ENCODE measurements at regions not wholly inside any gene's neighbourhood (a gene's known extent, or its start where the extent isn't known, plus 50 kb on each side); places are given as distances from the start of the nearest gene placed in this dataset.
A peak's percentile ranks its signal among the peaks of the same experiment; 100 is the strongest.

- no peaks in the 10 kb centered on the region for H3K27me3 ChIP-seq
- H3K4me3 ChIP-seq, result no peak overlapping the region
- no peak overlapping the region for H3K27ac ChIP-seq
- no peak for TF ChIP-seq CTCF (IDR thresholded peaks at IDR 0.05; ENCODE audit: low read depth, low read length)
- no peaks in the 10 kb centered on the region for H3K4me1 ChIP-seq (ENCODE audit: low read depth)
- no peaks in the 10 kb centered on the region for H3K36me3 ChIP-seq
- H3K9me3 ChIP-seq (ENCODE audit: low read depth), result no peaks in the 10 kb centered on the region
- DNase-seq (ENCODE audit: low read depth in 1 of 2, low spot score in 1 of 2), result no peak
Measured at GRCh38 chr4:54988655-54989054, 136.7 kb downstream of the KDR start.

- H3K27ac ChIP-seq, result no peak overlapping the region
Measured at GRCh38 chr4:54986095-54986846, 139.1 kb downstream of the KDR start.

DNA sequence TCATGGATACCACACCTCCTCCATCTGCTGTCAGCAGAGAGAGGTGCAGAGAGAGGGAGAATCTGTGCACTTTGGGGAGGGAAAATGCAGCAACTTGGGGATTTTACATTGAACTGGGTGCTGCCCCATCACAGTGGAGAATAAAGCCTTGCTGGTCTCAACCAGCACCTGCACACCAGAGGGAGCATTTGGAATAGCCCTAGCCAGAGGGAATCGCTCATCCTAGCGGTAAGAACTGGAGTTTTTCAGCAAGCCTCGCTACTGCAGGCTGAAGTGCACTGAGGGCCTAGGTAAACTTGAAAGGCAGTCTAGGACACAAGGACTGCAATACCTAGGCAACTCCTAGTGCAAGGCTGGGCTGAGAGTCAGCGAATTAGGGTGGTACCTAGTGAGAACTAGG is 148.7 kb downstream of the KDR start:
- no peak overlapping the region for H3K4me3 ChIP-seq

More at GRCh38 chr4:54986095-54986846, 139.1 kb downstream of the KDR start:
- Histone ChIP-seq H3K9me3 (ENCODE audit: low read depth) (no peaks in the 10 kb centered on the region), H3K27me3 (no peaks in the 10 kb centered on the region), H3K36me3 (no peaks in the 10 kb centered on the region), H3K4me3 (no peak overlapping the region), H3K4me1 (ENCODE audit: low read depth) (no peaks in the 10 kb centered on the region)
- DNase-seq (ENCODE audit: low read depth in 1 of 2, low spot score in 1 of 2), result no peak
- no peak for TF ChIP-seq CTCF (IDR thresholded peaks at IDR 0.05; ENCODE audit: low read depth, low read length)

GRCh38 chr4:54976031-54976430 is 149.4 kb downstream of the KDR start:
- no peak for TF ChIP-seq CTCF (IDR thresholded peaks at IDR 0.05; ENCODE audit: low read depth, low read length)
- Histone ChIP-seq H3K9me3 (ENCODE audit: low read depth) (no peaks in the 10 kb centered on the region), H3K4me3 (no peak overlapping the region), H3K4me1 (ENCODE audit: low read depth) (no peaks in the 10 kb centered on the region), H3K36me3 (no peaks in the 10 kb centered on the region), H3K27me3 (no peaks in the 10 kb centered on the region), H3K27ac (no peak overlapping the region)
- DNase-seq (ENCODE audit: low read depth in 1 of 2, low spot score in 1 of 2), result no peak

More for the DNA sequence above, 148.7 kb downstream of the KDR start:
- no peaks in the 10 kb centered on the region for H3K36me3 ChIP-seq
- DNase-seq (ENCODE audit: low read depth in 1 of 2, low spot score in 1 of 2), result peak in 1 of 2 donors; percentile 45
- H3K27me3 ChIP-seq, result no peaks in the 10 kb centered on the region
- no peaks in the 10 kb centered on the region for H3K4me1 ChIP-seq (ENCODE audit: low read depth)
- H3K9me3 ChIP-seq (ENCODE audit: low read depth), result no peaks in the 10 kb centered on the region
- no peak overlapping the region for H3K27ac ChIP-seq
- no peak for TF ChIP-seq CTCF (IDR thresholded peaks at IDR 0.05; ENCODE audit: low read depth, low read length)

DNA sequence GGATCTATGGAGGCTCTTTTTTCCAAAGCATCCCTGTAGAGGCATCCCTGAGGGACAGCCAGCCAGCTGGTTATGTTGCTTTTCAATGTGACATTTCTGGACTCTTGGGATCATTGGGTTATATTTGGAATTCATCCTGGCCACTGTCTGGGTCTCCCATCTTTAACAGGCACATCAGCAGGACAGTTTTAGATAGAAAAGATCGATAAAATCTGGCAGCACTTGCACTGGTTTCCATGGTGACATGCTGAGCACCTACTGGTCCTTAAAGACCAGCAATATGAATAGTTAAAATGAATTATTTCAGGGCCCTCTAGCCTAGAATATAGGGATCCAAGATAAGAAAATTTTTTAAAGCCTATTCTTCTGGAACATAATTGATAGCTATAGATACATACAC is 151.6 kb downstream of the KDR start:
- Histone ChIP-seq H3K4me1 (ENCODE audit: low read depth) (no peaks in the 10 kb centered on the region), H3K27ac (no peak overlapping the region), H3K36me3 (no peaks in the 10 kb centered on the region), H3K4me3 (no peak overlapping the region), H3K9me3 (ENCODE audit: low read depth) (no peaks in the 10 kb centered on the region), H3K27me3 (no peaks in the 10 kb centered on the region)
- no peak for TF ChIP-seq CTCF (IDR thresholded peaks at IDR 0.05; ENCODE audit: low read depth, low read length)
- no peak for DNase-seq (ENCODE audit: low read depth in 1 of 2, low spot score in 1 of 2)

Data from cardiac muscle cell (in vitro differentiated cells and primary cell).